ENCODE measurements at regions not wholly inside any gene's neighbourhood (a gene's known extent, or its start where the extent isn't known, plus 50 kb on each side); places are given as distances from the start of the nearest gene placed in this dataset.

GRCh38 chr12:43282106-43282505 is 269.9 kb downstream of the ADAMTS20 start:
- no peak overlapping the region for H3K4me3 ChIP-seq (ENCODE audit: low read length)
- DNase-seq (ENCODE audit: low read depth), result peak; percentile 21
- peak; percentile 45 for TF ChIP-seq CTCF (conservative IDR thresholded peaks at IDR 0.05; ENCODE audit: low read length)

DNA sequence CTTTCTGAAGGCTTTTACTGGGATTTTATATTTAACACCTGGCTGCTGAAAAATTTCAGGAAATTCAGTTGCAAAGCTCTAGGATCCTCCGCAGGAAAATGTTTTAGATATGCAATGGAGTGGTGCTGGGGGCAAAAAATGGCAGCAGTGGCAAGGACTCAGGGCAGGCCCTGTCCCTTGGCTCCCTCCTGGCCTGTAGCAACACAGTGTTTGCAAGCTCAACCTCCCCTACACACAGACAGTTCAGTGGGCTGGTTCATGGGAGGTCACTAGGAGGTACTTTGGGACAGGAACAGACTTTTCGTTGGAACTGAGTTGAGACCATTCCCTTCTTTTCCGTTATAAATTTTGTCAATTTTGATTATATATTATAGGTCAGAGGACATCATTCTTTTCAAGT is 270.4 kb downstream of the ADAMTS20 start:
- no peak for TF ChIP-seq CTCF (conservative IDR thresholded peaks at IDR 0.05; ENCODE audit: low read length)
- H3K4me3 ChIP-seq (ENCODE audit: low read length), result no peak overlapping the region
- no peak for DNase-seq (ENCODE audit: low read depth)

DNA sequence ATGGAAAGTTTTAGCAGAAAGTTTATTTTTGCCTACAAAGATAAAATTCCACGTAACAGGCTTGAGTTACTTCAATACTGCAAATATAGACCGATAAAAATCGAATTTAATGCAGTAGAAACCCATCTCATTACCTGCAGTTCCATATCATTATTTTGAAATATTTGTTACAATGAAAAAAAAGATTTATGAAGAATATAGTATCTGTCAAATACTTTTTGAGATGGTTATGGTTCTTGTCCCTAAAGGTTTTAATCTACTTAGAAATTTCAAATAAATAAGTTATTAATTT is 273.5 kb downstream of the ADAMTS20 start:
- TF ChIP-seq CTCF (conservative IDR thresholded peaks at IDR 0.05; ENCODE audit: low read length), result no peak
- H3K4me3 ChIP-seq (ENCODE audit: low read length), result no peak overlapping the region
- DNase-seq (ENCODE audit: low read depth), result no peak

- no peak for TF ChIP-seq CTCF (conservative IDR thresholded peaks at IDR 0.05; ENCODE audit: low read length)
- H3K4me3 ChIP-seq (ENCODE audit: low read length), result no peak overlapping the region
- no peak for DNase-seq (ENCODE audit: low read depth)
Observed at GRCh38 chr12:43277651-43278540, 274.1 kb downstream of the ADAMTS20 start.

DNA sequence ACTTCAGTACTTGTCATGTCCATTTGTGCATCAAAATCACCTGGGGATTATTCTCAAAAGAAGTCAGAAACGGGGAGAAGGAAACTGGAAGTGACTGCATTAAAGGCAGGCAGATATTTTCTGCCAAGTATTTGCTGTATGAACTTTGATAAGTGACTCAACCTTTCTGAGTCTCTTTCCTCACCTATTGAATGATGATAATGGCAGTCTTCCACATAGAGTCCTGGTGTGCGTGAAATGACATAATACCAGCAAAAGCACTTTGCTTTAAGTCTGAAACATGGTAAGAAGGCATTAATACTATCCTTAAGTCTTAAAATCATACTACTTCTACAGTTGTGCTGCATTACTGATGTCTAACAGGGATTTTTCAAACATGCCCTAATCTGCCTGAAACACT is 278.5 kb downstream of the ADAMTS20 start:
- DNase-seq (ENCODE audit: low read depth), result no peak
- no peak for TF ChIP-seq CTCF (conservative IDR thresholded peaks at IDR 0.05; ENCODE audit: low read length)
- H3K4me3 ChIP-seq (ENCODE audit: low read length), result no peak overlapping the region

DNA sequence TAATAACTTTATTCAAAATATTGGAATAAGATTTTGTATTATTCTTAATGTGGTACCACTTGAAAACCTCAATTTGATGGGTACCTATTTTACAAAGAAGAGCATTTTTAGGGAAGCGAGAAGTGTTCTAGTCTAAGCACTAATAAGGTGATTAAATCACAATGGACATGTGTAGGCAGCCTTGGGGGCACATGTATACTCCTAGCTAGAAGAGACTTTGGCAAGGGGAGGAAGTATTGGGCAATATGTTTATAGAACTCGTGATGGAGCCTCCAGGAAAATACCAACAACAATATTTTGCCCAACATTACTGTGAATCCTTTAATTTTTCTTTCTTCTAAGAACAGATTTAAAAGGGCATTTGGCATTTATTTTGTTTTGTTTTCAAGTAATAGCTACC is 280.3 kb downstream of the ADAMTS20 start:
- no peak overlapping the region for H3K4me3 ChIP-seq (ENCODE audit: low read length)
- no peak for DNase-seq (ENCODE audit: low read depth)

More for the DNA sequence above, 280.3 kb downstream of the ADAMTS20 start:
- TF ChIP-seq CTCF (conservative IDR thresholded peaks at IDR 0.05; ENCODE audit: low read length), result no peak

Measured in AG10803 (cell line).